Fibroblast of pulmonary artery (primary cell): ENCODE measurements at regions not wholly inside any gene's neighbourhood (a gene's known extent, or its start where the extent isn't known, plus 50 kb on each side); places are given as distances from the start of the nearest gene placed in this dataset.

Experiments used
- DNase-seq: peaks from one replicate; pipeline ENCODE4 v3.0.0-alpha.2; 2010; ENCODE audit warnings: low read depth
- H3K4me3 ChIP-seq: replicated peaks from 2 replicates; pipeline ENCODE4 v1.5.1; 2011; ENCODE audit warnings: low read depth, mild to moderate bottlenecking, control low read depth, low read length, moderate library complexity
- TF ChIP-seq, protein P1 (sequence below): IDR thresholded peaks from 2 replicates; pipeline ENCODE4 v1.5.1; 2011; ENCODE audit warnings: mild to moderate bottlenecking, control low read depth, low read length, inconsistent platforms; ENCODE audit errors: missing control alignments

DNA sequence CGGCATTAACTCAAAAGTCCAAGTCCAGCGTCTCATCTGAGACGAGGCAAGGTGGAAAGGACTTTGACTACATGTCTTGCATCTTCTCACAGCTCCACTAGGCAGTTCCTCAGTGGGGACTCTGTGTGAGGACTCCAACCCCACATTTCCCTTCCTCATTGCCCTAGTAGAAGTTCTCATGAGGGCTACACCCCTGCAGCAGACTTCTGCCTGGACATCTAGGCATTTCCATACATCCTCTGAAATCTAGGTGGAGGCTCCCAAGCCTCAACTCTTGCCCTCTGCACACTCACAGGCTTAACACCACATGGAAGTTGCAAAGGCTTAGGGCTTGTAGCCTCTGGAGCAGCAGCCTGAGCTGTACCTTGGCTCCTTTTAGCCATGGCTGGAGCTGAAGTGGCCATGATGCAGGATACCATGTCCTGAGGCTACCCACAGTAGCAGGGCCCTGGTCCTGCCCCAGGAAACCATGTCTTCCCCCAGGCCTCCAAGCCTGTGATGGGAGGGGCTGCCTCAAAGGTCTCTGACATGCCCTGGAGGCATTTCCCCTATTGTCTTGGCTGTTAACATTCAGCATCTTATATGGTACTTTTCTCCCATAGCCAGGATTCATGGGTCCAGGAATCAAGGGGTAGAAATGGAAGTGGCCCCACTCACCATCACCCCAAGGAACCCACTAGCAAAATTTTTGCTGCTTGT lies 194.6 kb upstream of the KCNG1 start:
- no peak overlapping the region for H3K4me3 ChIP-seq
- TF ChIP-seq, protein P1, sequence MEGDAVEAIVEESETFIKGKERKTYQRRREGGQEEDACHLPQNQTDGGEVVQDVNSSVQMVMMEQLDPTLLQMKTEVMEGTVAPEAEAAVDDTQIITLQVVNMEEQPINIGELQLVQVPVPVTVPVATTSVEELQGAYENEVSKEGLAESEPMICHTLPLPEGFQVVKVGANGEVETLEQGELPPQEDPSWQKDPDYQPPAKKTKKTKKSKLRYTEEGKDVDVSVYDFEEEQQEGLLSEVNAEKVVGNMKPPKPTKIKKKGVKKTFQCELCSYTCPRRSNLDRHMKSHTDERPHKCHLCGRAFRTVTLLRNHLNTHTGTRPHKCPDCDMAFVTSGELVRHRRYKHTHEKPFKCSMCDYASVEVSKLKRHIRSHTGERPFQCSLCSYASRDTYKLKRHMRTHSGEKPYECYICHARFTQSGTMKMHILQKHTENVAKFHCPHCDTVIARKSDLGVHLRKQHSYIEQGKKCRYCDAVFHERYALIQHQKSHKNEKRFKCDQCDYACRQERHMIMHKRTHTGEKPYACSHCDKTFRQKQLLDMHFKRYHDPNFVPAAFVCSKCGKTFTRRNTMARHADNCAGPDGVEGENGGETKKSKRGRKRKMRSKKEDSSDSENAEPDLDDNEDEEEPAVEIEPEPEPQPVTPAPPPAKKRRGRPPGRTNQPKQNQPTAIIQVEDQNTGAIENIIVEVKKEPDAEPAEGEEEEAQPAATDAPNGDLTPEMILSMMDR, result no peak
- no peak for DNase-seq

DNA sequence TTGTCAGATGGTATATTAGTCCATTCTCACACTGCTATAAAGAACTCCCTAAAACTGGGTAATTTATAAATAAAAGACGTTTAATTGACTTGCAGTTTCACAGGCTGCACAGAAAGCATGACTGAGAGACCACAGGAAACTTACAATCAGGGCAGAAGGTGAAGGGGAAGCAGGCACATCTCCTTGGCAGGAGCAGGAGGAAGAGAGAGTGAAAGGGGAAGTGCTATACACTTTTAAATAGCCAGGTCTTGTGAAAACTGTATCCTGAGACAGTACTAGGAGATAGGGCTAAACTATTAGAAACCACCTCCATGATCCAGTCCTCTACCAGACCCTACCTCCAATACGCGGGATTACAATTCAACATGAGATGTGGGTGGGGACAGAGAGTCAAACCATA lies 193.9 kb upstream of the KCNG1 start:
- no peak for DNase-seq
- no peak overlapping the region for H3K4me3 ChIP-seq
- TF ChIP-seq, protein P1, result no peak

DNA sequence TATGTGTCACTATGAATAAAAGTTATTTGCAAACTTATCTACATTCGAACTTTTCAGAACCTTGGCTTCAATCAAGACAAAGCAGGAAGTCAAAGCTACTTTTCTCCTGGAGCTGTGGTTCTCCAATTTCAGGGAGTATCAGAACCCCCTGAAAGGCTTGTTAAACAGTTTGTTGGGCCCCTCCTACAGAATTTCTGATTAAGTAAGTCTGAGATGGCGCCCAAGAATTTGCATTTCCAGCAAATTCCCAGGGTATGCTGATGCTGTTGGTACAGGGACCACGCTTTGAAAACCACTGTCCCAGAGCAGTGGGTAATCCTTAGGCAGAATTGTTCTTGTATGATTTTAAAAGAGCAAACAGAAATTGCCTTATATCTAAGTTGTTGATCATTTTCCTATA lies 189.9 kb upstream of the KCNG1 start:
- no peak for DNase-seq
- H3K4me3 ChIP-seq, result no peak overlapping the region
- TF ChIP-seq, protein P1, result no peak

DNA sequence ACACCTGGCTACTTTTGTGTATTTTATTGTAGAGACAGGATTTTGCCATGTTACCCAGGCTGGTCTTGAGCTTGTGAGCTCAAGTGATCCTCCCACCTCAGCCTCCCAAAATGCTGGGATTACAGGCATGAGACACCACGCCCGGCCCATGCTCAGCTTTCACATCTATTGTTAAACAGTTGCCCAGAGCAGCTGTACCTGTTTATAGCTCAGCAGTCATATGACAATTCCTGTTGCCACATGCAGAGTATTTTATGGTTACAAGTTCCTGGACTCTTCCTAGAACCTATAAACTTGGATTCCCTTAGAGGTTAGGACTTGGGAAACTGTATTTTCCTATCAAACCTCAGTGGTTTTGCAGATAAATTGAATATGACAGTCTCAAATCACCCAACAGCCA lies 188.3 kb upstream of the KCNG1 start:
- TF ChIP-seq, protein P1, result no peak
- DNase-seq, result no peak
- H3K4me3 ChIP-seq, result no peak overlapping the region

DNA sequence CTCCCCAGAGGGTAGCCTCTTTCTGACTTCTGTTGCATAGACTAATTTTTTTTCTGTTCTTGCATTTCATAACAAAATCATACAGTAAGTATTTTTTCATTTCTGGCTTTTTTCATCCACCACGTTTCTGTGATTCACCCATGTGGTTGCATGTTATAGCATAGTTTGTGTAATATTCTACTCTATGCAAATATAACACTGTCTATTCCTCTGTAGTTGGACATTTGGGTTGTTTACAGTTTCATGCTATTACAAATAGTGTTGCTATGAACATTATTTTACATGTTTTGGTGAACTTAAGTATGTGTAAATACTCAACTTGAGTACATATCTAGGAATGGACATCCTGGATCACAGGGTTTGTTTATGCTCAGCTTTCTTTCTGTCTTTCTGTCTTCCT lies 187.2 kb upstream of the KCNG1 start:
- no peak overlapping the region for H3K4me3 ChIP-seq
- TF ChIP-seq, protein P1, result no peak
- no peak for DNase-seq

DNA sequence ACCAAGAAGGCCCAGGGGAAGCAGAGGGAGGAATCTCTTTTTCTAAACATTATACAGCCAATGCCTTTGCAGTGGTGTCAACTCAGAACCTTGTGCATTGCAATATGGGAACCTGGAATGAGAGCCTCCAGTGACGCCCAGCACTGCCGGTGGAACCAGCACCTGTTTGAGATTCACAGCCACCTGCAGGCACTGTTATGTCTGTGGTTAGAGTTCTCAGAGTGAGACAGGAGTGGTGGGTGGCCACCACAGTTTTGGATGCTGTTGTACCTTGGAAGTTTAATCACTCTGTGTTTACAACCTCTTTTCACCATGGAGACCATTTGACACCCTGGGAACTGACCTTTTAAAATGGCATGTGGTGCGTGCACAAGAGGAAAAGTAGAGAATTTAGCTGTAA lies 185.3 kb upstream of the KCNG1 start:
- no peak overlapping the region for H3K4me3 ChIP-seq
- TF ChIP-seq, protein P1, result no peak
- no peak for DNase-seq

DNA sequence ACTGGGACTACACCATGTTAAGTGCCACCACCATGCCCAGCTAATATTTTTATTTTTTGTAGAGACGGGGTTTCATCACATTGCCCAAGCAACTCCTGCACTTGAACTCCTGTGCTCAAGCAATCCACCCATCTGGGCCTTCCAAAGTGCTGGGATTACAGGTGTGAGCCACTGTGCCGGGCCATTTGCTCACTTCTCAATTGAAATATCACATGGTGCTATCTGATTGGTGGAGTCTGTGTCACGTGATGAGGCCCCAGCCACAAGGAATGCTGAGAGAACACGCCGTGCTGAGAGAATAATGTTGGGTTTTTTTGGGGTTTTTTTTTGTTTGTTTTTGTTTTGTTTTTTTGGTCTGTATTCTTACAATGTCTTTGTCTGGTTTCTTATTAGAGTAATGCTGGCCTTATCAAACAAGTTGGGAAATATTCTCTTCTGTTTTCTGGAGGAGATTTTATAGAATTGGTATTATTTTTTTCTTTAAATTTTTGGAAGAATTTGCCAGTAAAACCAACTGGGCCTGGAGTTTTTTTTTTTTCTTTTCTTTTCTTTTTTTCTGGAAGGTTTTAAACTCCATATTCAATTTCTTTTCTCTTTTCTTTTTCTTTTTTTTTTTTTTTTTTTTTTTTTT lies 183.2 kb upstream of the KCNG1 start:
- no peak for DNase-seq
- no peak overlapping the region for H3K4me3 ChIP-seq
- TF ChIP-seq, protein P1, result no peak
